Natural killer cell (primary cell): ENCODE measurements at regions not wholly inside any gene's neighbourhood (a gene's known extent, or its start where the extent isn't known, plus 50 kb on each side); places are given as distances from the start of the nearest gene placed in this dataset.

ENCODE experiments used
- ATAC-seq, 3 donors: fragments of 150-1000 bp in 2 of 3; fragments of 200-7000 bp in 1 of 3; cut with Tn5 transposase; 1 replicate in 1 of 3; 2 replicates in 2 of 3; pipeline ENCODE4 v1.10.0; 2021; ENCODE audit warnings: mild to moderate bottlenecking in 2 of 3, moderate library complexity in 2 of 3
- DNase-seq, 2 donors: peaks; one replicate each; pipeline versions ENCODE4 v3.0.0 to v3.0.0-alpha.2; 2013 to 2021; ENCODE audit warnings: mixed read lengths in 1 of 2
- H3K27ac ChIP-seq: one replicate; pipeline ENCODE4 v1.5.1; 2013; ENCODE audit warnings: mild to moderate bottlenecking, low read length
- H3K27me3 ChIP-seq: one replicate; pipeline ENCODE4 v1.6.1; 2013; ENCODE audit warnings: low read length; ENCODE audit not compliant: control insufficient read depth, insufficient read depth
- H3K36me3 ChIP-seq: one replicate; pipeline ENCODE4 v1.6.1; 2013; ENCODE audit warnings: low read length; ENCODE audit not compliant: control insufficient read depth, insufficient read depth
- H3K4me1 ChIP-seq: one replicate; pipeline ENCODE4 v1.6.1; 2013; ENCODE audit warnings: low read length; ENCODE audit not compliant: control insufficient read depth, insufficient read depth
- H3K4me3 ChIP-seq: one replicate; pipeline ENCODE4 v1.5.1; 2013; ENCODE audit warnings: low read length
- H3K9me3 ChIP-seq: one replicate; pipeline ENCODE4 v1.6.1; 2013; ENCODE audit warnings: low read length; ENCODE audit not compliant: control insufficient read depth, insufficient read depth
- H3K27ac Mint-ChIP-seq, 2 donors: one replicate each; pipeline ENCODE4 v1.8.0; 2022; ENCODE audit warnings: mild to moderate bottlenecking in 2 of 2, mixed read lengths in 2 of 2, moderate library complexity in 1 of 2
- H3K27me3 Mint-ChIP-seq, 2 donors: one replicate each; pipeline ENCODE4 v1.8.0; 2022; ENCODE audit warnings: low read depth in 2 of 2, mixed read lengths in 2 of 2
- H3K36me3 Mint-ChIP-seq: one replicate; pipeline ENCODE4 v1.8.0; 2022; ENCODE audit warnings: mixed read lengths
- H3K4me1 Mint-ChIP-seq, 2 donors: one replicate each; pipeline ENCODE4 v1.8.0; 2022; ENCODE audit warnings: mixed read lengths in 2 of 2
- H3K4me3 Mint-ChIP-seq: one replicate; pipeline ENCODE4 v1.8.0; 2022; ENCODE audit warnings: mild to moderate bottlenecking, moderate library complexity, mixed read lengths
- H3K9me3 Mint-ChIP-seq, 2 donors: one replicate each; pipeline ENCODE4 v1.8.0; 2022; ENCODE audit warnings: mixed read lengths in 2 of 2
- CTCF ChIP-seq: fragments of 200-600 bp; IDR thresholded peaks from one replicate; pipeline ENCODE4 v1.8.0; 2022; ENCODE audit warnings: antibody characterized with exemption
- WGBS: methylation state at CpG from one replicate; pipeline ENCODE4 v1.1.7; 2013; ENCODE audit warnings: missing lambda C conversion rate; ENCODE audit not compliant: insufficient coverage; 5-methylcytosine and 5-hydroxymethylcytosine counted together
- intact Hi-C: fragments of 100-400 bp; cut with micrococcal nuclease; formaldehyde crosslinking; loops from one replicate; pipeline ENCODE4 v1.14.2; 2022

GRCh38 chr4:111410571-111410970, 734.7 kb upstream of the FAM241A start:
- TF ChIP-seq CTCF = no peak
- H3K36me3 Mint-ChIP-seq = peaks cover 23% of the 10 kb centered on the region

GRCh38 chr4:111417521-111417920, 727.7 kb upstream of the FAM241A start:
- Mint-ChIP-seq H3K4me1 (no peaks in the 10 kb centered on the region), H3K36me3 (peaks cover 7% of the 10 kb centered on the region), H3K27me3 (no peaks in the 10 kb centered on the region), H3K27ac (no peak overlapping the region), H3K9me3 (peaks cover 8 to 10% of the 10 kb centered on the region in 2 donors), H3K4me3 (no peak overlapping the region)
- no peak overlapping the region for H3K4me3 ChIP-seq
- DNase-seq = no peak
- ATAC-seq = no peak
- no peaks in the 10 kb centered on the region for H3K4me1 ChIP-seq
- no peak overlapping the region for H3K27ac ChIP-seq
- no peak for TF ChIP-seq CTCF
- H3K9me3 ChIP-seq = peaks cover 18% of the 10 kb centered on the region
- H3K27me3 ChIP-seq = no peaks in the 10 kb centered on the region
- no peaks in the 10 kb centered on the region for H3K36me3 ChIP-seq
- intact Hi-C loops = no loop called here

More at GRCh38 chr4:111410571-111410970, 734.7 kb upstream of the FAM241A start:
- intact Hi-C loops = no loop called here
- Mint-ChIP-seq H3K9me3 (peaks cover 16 to 19% of the 10 kb centered on the region in 2 donors), H3K4me3 (no peak overlapping the region), H3K27ac (no peak overlapping the region), H3K4me1 (no peaks in the 10 kb centered on the region), H3K27me3 (no peaks in the 10 kb centered on the region)
- no peaks in the 10 kb centered on the region for H3K36me3 ChIP-seq
- no peak overlapping the region for H3K4me3 ChIP-seq
- DNase-seq (no peak), ATAC-seq (no peak)
- H3K27ac ChIP-seq = no peak overlapping the region
- no peaks in the 10 kb centered on the region for H3K4me1 ChIP-seq
- no peaks in the 10 kb centered on the region for H3K27me3 ChIP-seq
- peaks cover 12% of the 10 kb centered on the region for H3K9me3 ChIP-seq

- WGBS = 63% methylated on average over 2 of the region's 2 CpGs
- H3K9me3 ChIP-seq = no peaks in the 10 kb centered on the region
- Mint-ChIP-seq H3K27me3 (no peaks in the 10 kb centered on the region), H3K9me3 (peaks cover 9 to 17% of the 10 kb centered on the region in 2 donors), H3K27ac (no peak overlapping the region), H3K36me3 (no peaks in the 10 kb centered on the region), H3K4me1 (no peaks in the 10 kb centered on the region), H3K4me3 (no peak overlapping the region)
- TF ChIP-seq CTCF = no peak
- H3K27ac ChIP-seq = no peak overlapping the region
- intact Hi-C loops = no loop called here
- ATAC-seq (no peak), DNase-seq (no peak)
- H3K27me3 ChIP-seq = no peaks in the 10 kb centered on the region
- no peaks in the 10 kb centered on the region for H3K4me1 ChIP-seq
- H3K36me3 ChIP-seq = no peaks in the 10 kb centered on the region
- H3K4me3 ChIP-seq = no peak overlapping the region
These were observed 711.8 kb upstream of the FAM241A start for GRCh38 chr4:111433441-111433840.

DNA sequence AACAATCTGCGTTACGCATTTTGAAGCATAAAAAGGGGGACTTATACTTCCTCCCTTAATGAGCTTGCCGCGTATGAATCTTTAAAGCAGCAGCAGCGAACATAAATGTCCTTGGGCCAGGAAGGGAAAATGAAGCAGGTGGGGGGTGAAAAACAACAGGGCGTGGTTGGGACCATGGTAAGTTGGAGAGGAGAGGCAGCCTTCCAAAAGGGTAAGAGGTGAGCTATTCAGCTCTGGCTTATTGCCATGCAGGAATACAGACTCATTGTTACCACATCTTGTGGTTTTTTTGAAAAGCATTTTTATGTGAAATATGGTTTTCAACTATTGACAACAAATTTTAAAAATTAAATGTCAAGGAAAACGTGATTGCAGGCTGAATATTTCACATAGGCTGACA, 710.7 kb upstream of the FAM241A start:
- no peak overlapping the region for H3K27ac Mint-ChIP-seq
- WGBS = 79% methylated on average over 6 of the region's 7 CpGs
- H3K36me3 Mint-ChIP-seq = peaks cover under 1% of the 10 kb centered on the region
- no peaks in the 10 kb centered on the region for H3K4me1 ChIP-seq
- H3K27ac ChIP-seq = no peak overlapping the region
- DNase-seq = no peak
- H3K27me3 Mint-ChIP-seq = no peaks in the 10 kb centered on the region
- no peaks in the 10 kb centered on the region for H3K27me3 ChIP-seq
- H3K36me3 ChIP-seq = no peaks in the 10 kb centered on the region
- no peak overlapping the region for H3K4me3 ChIP-seq
- TF ChIP-seq CTCF = no peak
- peaks cover 11 to 15% of the 10 kb centered on the region in 2 donors for H3K9me3 Mint-ChIP-seq
- intact Hi-C loops = no loop called here
- ATAC-seq = no peak
- H3K9me3 ChIP-seq = no peaks in the 10 kb centered on the region
- no peak overlapping the region for H3K4me3 Mint-ChIP-seq
- H3K4me1 Mint-ChIP-seq = no peaks in the 10 kb centered on the region
